ENCODE measurements at regions not wholly inside any gene's neighbourhood (a gene's known extent, or its start where the extent isn't known, plus 50 kb on each side); places are given as distances from the start of the nearest gene placed in this dataset.
A peak's percentile ranks its signal among the peaks of the same experiment; 100 is the strongest.
"Not testable (repeated sequence)": the region's sequence is repeated elsewhere in the genome, so short reads cannot be mapped to it uniquely, and the experiment has no call there.

- DNase-seq, result not testable (repeated sequence)
Measured at GRCh38 chr7:76971201-76971600, 61.0 kb downstream of the SPDYE17 start.

- DNase-seq, result not testable (repeated sequence)
Measured at GRCh38 chr7:76969892-76970291, 62.3 kb downstream of the SPDYE17 start.

- DNase-seq, result not testable (repeated sequence)
Measured at GRCh38 chr7:76965731-76966548, 66.2 kb downstream of the SPDYE17 start.

- not testable (repeated sequence) for DNase-seq
Measured at GRCh38 chr7:76964050-76964449, 68.1 kb downstream of the SPDYE17 start.

GRCh38 chr7:76963061-76963460 is 69.1 kb downstream of the SPDYE17 start:
- DNase-seq, result not testable (repeated sequence)

GRCh38 chr7:76960400-76960986 is 71.7 kb downstream of the SPDYE17 start:
- DNase-seq, result not testable (repeated sequence)

GRCh38 chr7:76959573-76960399 is 72.4 kb downstream of the SPDYE17 start:
- DNase-seq, result peak; percentile 7

GRCh38 chr7:76956531-76956930 is 75.6 kb downstream of the SPDYE17 start:
- DNase-seq, result not testable (repeated sequence)

GRCh38 chr7:76955124-76955523 is 77.0 kb downstream of the SPDYE17 start:
- not testable (repeated sequence) for DNase-seq

GRCh38 chr7:76944603-76945002 is 87.6 kb downstream of the SPDYE17 start:
- not testable (repeated sequence) for DNase-seq

GRCh38 chr7:76941809-76942765 is 90.1 kb downstream of the SPDYE17 start:
- DNase-seq, result not testable (repeated sequence)

- DNase-seq, result not testable (repeated sequence)
Measured at GRCh38 chr7:76937781-76938180, 94.4 kb downstream of the SPDYE17 start.

GRCh38 chr7:76937330-76937729 is 94.8 kb downstream of the SPDYE17 start:
- not testable (repeated sequence) for DNase-seq

GRCh38 chr7:76936346-76936745 is 95.8 kb downstream of the SPDYE17 start:
- not testable (repeated sequence) for DNase-seq

GRCh38 chr7:76934711-76935110 is 97.5 kb downstream of the SPDYE17 start:
- DNase-seq, result not testable (repeated sequence)

- DNase-seq, result not testable (repeated sequence)
Measured at GRCh38 chr7:76932957-76933356, 99.2 kb downstream of the SPDYE17 start.

- DNase-seq, result not testable (repeated sequence)
Measured at GRCh38 chr7:76931441-76931840, 100.7 kb downstream of the SPDYE17 start.

GRCh38 chr7:76930416-76930815 is 101.7 kb downstream of the SPDYE17 start:
- DNase-seq, result not testable (repeated sequence)

GRCh38 chr7:76928751-76929150 is 103.4 kb downstream of the SPDYE17 start:
- DNase-seq, result not testable (repeated sequence)

GRCh38 chr7:76927741-76928393 is 104.3 kb downstream of the SPDYE17 start:
- DNase-seq, result not testable (repeated sequence)

GRCh38 chr7:76926416-76926815 is 105.7 kb downstream of the SPDYE17 start:
- not testable (repeated sequence) for DNase-seq

Measured in stimulated activated CD4-positive, alpha-beta T cell treated with anti-CD3 and anti-CD28 coated beads, Interleukin-4, amount 100 ng/mL, for 1 hour (primary cell).